ENCODE measurements at regions not wholly inside any gene's neighbourhood (a gene's known extent, or its start where the extent isn't known, plus 50 kb on each side); places are given as distances from the start of the nearest gene placed in this dataset.

DNA sequence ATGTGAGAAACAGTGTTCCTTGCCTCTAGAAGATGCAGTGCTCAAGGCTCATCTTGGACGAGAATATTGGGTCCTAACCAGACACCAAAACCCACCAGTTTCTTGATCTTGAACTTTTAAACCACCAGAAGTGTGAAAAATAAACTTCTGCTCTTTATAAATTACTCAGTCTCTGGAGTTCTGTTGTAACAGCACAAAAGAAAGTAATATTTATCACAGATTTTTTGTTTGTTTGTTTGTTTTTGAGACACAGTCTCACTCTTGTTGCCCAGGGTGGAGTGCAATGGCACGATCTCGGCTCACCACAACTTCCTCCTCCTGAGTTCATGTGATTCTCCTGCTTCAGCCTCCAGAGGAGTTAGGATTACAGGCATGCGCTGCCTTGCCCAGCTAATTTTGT lies 371.1 kb upstream of the NDST4 start:
- TF ChIP-seq ZNF433 (tag by site-specific recombination; IDR thresholded peaks at IDR 0.05; ENCODE audit: low read depth) (no peak), CTCF (tag by site-specific recombination; IDR thresholded peaks at IDR 0.05) (no peak)
